LNCaP clone FGC (cell line): ENCODE measurements at regions not wholly inside any gene's neighbourhood (a gene's known extent, or its start where the extent isn't known, plus 50 kb on each side); places are given as distances from the start of the nearest gene placed in this dataset.

Experiments
- DNase-seq: peaks from one replicate; pipeline ENCODE4 v3.0.0-alpha.2; 2011; ENCODE audit warnings: low read depth
- H3K4me3 ChIP-seq: 2 replicates; pipeline ENCODE4 v1.5.1; 2011; ENCODE audit warnings: mild to moderate bottlenecking, low read depth, low read length, control low read depth
- TF ChIP-seq, protein P1 (sequence below): IDR thresholded peaks from 2 replicates; pipeline ENCODE4 v1.5.1; 2012; ENCODE audit warnings: mild to moderate bottlenecking; ENCODE audit not compliant: control insufficient read depth, insufficient read depth; ENCODE audit errors: extremely low read depth

DNA sequence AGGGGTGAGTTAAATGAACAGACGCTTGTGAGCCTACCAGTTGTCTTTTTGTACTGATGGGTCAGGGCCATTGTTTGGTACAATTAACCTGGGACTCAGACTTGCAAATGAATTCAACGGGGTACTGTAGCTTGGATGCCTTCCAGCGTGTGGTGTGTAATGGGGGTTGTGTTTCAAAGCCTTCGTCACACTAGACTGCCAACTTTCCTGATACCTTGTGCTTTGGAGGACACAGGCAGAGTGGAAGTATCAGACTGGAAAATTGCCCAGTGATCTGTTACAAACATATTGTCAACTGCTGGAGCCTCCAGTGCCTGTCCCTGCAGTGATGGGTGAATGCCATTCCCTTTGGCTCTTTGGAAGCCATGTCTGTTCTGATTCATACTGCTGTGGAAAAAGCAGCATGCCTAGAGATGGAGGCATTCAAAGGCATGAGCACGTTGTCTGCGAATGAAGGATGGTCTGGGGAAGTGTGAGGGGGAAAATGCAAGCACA, 384.5 kb downstream of the LMX1A start:
- H3K4me3 ChIP-seq, result no peak overlapping the region
- no peak for DNase-seq

DNA sequence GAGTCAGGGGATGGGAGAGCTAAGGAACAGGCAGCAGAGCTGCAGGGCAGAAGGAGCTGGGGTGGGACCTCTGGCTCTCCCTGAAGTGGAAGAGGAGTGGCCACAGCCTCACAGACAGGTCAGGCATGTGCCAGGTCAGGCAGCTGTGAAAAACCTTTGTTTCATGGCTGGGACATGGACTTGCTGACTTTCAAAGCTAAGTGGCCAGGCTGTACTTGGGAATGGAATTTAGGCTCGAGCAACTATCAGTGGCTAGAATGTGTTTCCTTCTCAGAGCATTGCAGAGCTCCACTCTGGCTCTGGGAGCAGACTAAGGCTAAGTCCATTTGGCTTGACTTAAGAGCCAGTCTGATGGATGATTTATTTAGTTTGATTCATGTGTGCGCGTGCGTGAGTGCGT, 385.1 kb downstream of the LMX1A start:
- TF ChIP-seq, protein P1, sequence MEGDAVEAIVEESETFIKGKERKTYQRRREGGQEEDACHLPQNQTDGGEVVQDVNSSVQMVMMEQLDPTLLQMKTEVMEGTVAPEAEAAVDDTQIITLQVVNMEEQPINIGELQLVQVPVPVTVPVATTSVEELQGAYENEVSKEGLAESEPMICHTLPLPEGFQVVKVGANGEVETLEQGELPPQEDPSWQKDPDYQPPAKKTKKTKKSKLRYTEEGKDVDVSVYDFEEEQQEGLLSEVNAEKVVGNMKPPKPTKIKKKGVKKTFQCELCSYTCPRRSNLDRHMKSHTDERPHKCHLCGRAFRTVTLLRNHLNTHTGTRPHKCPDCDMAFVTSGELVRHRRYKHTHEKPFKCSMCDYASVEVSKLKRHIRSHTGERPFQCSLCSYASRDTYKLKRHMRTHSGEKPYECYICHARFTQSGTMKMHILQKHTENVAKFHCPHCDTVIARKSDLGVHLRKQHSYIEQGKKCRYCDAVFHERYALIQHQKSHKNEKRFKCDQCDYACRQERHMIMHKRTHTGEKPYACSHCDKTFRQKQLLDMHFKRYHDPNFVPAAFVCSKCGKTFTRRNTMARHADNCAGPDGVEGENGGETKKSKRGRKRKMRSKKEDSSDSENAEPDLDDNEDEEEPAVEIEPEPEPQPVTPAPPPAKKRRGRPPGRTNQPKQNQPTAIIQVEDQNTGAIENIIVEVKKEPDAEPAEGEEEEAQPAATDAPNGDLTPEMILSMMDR, result no peak
- DNase-seq, result no peak
- no peak overlapping the region for H3K4me3 ChIP-seq

More for the DNA sequence above, 384.5 kb downstream of the LMX1A start:
- TF ChIP-seq, protein P1, result no peak

DNA sequence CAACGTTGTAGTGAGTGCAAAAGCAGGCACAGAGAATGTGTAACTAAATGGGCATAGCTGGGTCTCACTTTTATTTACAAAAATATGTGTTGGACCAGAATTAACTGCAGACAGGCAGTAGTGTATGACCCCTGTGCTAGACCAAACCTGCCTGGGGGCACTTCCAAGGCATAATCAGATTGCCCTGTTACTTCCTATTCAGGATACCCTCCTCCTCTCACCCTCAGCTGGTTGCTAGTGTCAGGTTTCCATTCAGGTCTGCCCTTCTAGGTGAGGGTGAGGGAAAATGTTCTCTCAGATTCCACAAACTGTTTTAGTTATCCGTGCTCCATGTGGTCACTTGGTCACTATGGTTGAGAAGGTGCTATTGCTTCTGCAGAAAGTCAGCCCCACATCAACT, 387.3 kb downstream of the LMX1A start:
- no peak for DNase-seq
- H3K4me3 ChIP-seq, result no peak overlapping the region
- TF ChIP-seq, protein P1, result no peak

DNA sequence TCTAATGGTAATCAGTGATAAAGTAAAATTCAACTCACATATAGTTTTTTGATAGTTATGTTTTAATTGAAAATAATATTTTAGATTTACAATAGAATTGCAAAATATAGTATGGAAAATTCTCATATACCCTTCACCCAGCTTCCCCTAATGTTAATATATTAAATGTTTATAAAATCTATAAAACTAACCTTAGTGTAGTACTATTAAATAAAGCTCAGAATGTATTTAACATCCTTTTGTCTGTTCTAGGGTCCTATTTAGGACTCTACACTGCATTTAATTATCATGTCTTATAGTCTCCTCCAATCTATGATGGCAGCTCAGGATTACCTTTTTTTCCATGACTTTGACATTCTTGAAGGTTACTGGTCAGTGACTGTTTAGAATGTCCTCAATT, 389.2 kb downstream of the LMX1A start:
- H3K4me3 ChIP-seq, result no peak overlapping the region
- DNase-seq, result no peak
- TF ChIP-seq, protein P1, result no peak

DNA sequence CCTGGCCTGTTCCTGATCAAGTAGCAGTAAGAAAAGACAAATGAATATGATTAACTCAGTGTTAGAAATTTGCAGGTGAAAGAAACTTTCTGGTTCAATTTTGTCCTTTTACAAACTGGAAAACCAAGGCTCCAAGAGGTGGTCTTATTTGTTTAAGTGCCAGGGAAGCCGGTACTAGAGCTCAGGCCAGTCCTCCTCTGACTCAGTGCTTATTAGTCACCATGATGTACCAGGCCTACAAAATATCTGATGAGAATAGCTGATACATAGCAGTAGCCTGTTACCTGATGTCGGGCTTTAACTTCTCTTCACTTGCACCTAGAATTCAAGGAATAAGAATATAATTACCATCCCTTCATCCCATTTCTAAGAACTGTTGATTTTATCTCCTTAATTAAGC, 394.8 kb downstream of the LMX1A start:
- TF ChIP-seq, protein P1, result no peak
- DNase-seq, result no peak
- H3K4me3 ChIP-seq, result no peak overlapping the region

DNA sequence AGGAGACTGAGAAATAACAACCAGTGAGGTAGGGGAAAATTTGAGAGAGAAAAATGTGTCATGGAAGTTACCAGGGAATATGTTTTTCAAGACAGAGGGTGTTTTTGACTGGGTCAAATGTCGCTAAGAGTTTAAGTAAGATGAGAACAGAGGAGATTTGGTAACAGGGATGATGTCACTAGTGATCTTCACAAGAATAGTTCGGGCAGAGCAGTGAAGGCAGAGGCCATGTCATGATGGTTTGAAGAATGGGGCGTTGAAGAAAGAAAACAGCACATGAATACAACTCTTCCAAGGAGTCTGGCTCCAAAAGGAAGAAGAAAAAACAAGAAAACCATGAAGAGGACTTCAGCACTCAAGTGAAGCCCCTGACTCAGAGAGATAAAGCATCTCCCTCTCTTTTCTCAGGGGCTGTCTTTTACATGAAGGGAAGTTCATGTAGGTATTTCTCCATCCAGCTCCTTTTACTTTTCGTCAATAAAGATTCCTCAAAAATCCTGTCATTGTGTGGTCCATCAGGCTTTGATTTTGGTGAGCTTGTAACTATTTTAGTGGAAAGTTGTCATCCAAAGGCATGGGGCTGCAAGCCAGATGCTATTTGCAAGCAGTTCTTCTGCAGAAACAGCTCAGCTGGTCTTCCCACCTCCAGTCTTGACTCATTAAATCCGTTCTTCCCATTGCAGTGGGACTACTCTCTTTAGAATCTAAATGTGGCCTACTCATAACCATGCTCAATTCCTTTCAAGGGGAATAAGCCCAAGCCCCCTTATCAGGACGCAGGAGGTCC, 397.3 kb downstream of the LMX1A start:
- H3K4me3 ChIP-seq, result no peak overlapping the region
- DNase-seq, result no peak
- TF ChIP-seq, protein P1, result no peak

DNA sequence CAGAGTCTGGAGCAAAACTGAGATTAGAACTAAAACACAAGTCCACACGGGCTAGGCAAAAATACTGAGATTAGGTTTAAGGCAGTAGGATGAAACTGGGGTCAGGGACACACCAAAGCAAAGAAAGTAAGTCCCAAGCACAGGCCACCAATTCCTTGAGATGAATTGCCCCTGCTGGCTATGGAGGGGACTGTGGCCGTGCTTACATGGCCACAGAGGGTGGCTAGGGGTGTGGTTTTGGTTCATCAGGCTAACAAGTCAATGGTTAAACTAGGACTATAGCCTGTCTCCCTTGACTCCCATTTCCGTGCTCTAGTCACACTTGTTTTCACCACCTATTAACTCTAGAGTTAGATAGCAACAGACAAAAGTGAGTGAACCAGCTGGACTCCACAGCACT, 394.8 kb downstream of the PBX1 start:
- TF ChIP-seq, protein P1, result no peak
- no peak for DNase-seq
- no peak overlapping the region for H3K4me3 ChIP-seq
